SU-DHL-6 (cell line): ENCODE measurements at regions not wholly inside any gene's neighbourhood (a gene's known extent, or its start where the extent isn't known, plus 50 kb on each side); places are given as distances from the start of the nearest gene placed in this dataset.

Source experiments
- H2AFZ ChIP-seq: fragments of 200-600 bp; sonication (generic); 2 replicates; pipeline ENCODE4 v1.6.1; 2014; ENCODE audit warnings: low read depth, mild to moderate bottlenecking, moderate library complexity, mixed read lengths, antibody characterized with exemption, low read length; ENCODE audit not compliant: severe bottlenecking
- H3F3A ChIP-seq: fragments of 200-600 bp; shearing (Covaris generic); 2 replicates; pipeline ENCODE4 v1.6.0; 2016; ENCODE audit warnings: antibody characterized with exemption, mild to moderate bottlenecking; ENCODE audit not compliant: insufficient read depth
- H3K27ac ChIP-seq: fragments of 200-600 bp; sonication (generic); 2 replicates; pipeline ENCODE4 v1.5.1; 2016; ENCODE audit warnings: low read depth, mild to moderate bottlenecking, low read length, moderate library complexity, mixed read lengths
- H3K27me3 ChIP-seq: fragments of 200-600 bp; sonication (generic), shearing (Covaris generic); 2 replicates; pipeline ENCODE4 v1.6.0; 2014; ENCODE audit warnings: mild to moderate bottlenecking, low read length
- H3K36me3 ChIP-seq: fragments of 200-600 bp; sonication (generic); 2 replicates; pipeline ENCODE4 v1.6.1; 2014; ENCODE audit warnings: mild to moderate bottlenecking, low read length, mixed read lengths
- H3K4me2 ChIP-seq: fragments of 300-600, 200-600 bp; shearing (Covaris generic), sonication (generic); 2 replicates; pipeline ENCODE4 v1.6.0; 2014; ENCODE audit warnings: low read length, low read depth, mild to moderate bottlenecking; ENCODE audit not compliant: poor library complexity, severe bottlenecking
- H3K4me3 ChIP-seq: fragments of 200-600 bp; sonication (generic); 2 replicates; pipeline ENCODE4 v1.5.1; 2014; ENCODE audit warnings: antibody characterized with exemption, low read length, mild to moderate bottlenecking, mixed read lengths; ENCODE audit not compliant: insufficient read depth, poor library complexity, severe bottlenecking
- H3K79me2 ChIP-seq: fragments of 200-600 bp; sonication (generic); 2 replicates; pipeline ENCODE4 v1.6.1; 2014; ENCODE audit warnings: mild to moderate bottlenecking, low read length, moderate library complexity; ENCODE audit not compliant: insufficient read depth
- H3K9ac ChIP-seq: fragments of 200-600 bp; sonication (generic); 2 replicates; pipeline ENCODE4 v1.7.0; 2014; ENCODE audit warnings: mild to moderate bottlenecking, low read length
- H3K9me2 ChIP-seq: fragments of 200-600 bp; sonication (generic); replicated peaks from 2 replicates; pipeline ENCODE4 v1.6.1; 2014; ENCODE audit warnings: low read length; ENCODE audit not compliant: insufficient read depth
- H3K9me3 ChIP-seq: fragments of 200-600 bp; sonication (generic); 2 replicates; pipeline ENCODE4 v1.6.1; 2014; ENCODE audit warnings: low read length, mixed read lengths; ENCODE audit not compliant: insufficient read depth
- H4K20me1 ChIP-seq: fragments of 200-600 bp; sonication (generic); 2 replicates; pipeline ENCODE4 v1.6.1; 2014; ENCODE audit warnings: low read depth, mild to moderate bottlenecking, antibody characterized with exemption, low read length, moderate library complexity, mixed read lengths
- CTCF ChIP-seq: fragments of 200-600 bp; sonication (generic); IDR thresholded peaks from one replicate; pipeline ENCODE4 v1.5.1; 2017; ENCODE audit warnings: antibody characterized with exemption, mild to moderate bottlenecking, low read length, moderate library complexity; ENCODE audit not compliant: insufficient read depth, poor library complexity, severe bottlenecking
- EZH2phosphoT487 ChIP-seq: fragments of 200-600 bp; sonication (generic), shearing (Covaris generic); conservative IDR thresholded peaks from 2 replicates; pipeline ENCODE4 v1.6.1; 2018; ENCODE audit warnings: mild to moderate bottlenecking, antibody characterized with exemption, low read length, moderate library complexity, mixed read lengths

GRCh38 chr14:30303350-30303749 lies 255.6 kb upstream of the G2E3 start:
- H4K20me1 ChIP-seq = no peaks in the 10 kb centered on the region
- no peak for TF ChIP-seq CTCF
- TF ChIP-seq EZH2phosphoT487 = no peak
- no peak overlapping the region for H3K9ac ChIP-seq
- no peaks in the 10 kb centered on the region for H3F3A ChIP-seq
- H3K4me2 ChIP-seq = no peak overlapping the region
- H2AFZ ChIP-seq = no peak overlapping the region
- no peak overlapping the region for H3K4me3 ChIP-seq
- no peaks in the 10 kb centered on the region for H3K27me3 ChIP-seq
- no peak overlapping the region for H3K27ac ChIP-seq
- H3K79me2 ChIP-seq = no peaks in the 10 kb centered on the region
- H3K36me3 ChIP-seq = no peaks in the 10 kb centered on the region
- no peaks in the 10 kb centered on the region for H3K9me3 ChIP-seq
- no peaks in the 10 kb centered on the region for H3K9me2 ChIP-seq

- TF ChIP-seq CTCF (no peak), EZH2phosphoT487 (no peak)
- H3K79me2 ChIP-seq = no peaks in the 10 kb centered on the region
- no peaks in the 10 kb centered on the region for H3K27me3 ChIP-seq
- H3K4me3 ChIP-seq = no peak overlapping the region
- H4K20me1 ChIP-seq = no peaks in the 10 kb centered on the region
- no peaks in the 10 kb centered on the region for H3K9me2 ChIP-seq
- H3K4me2 ChIP-seq = no peak overlapping the region
- H3F3A ChIP-seq = no peaks in the 10 kb centered on the region
- no peak overlapping the region for H3K27ac ChIP-seq
- no peaks in the 10 kb centered on the region for H3K9me3 ChIP-seq
- H3K36me3 ChIP-seq = no peaks in the 10 kb centered on the region
- no peak overlapping the region for H3K9ac ChIP-seq
- H2AFZ ChIP-seq = no peak overlapping the region
Measured at GRCh38 chr14:30305346-30305745, 253.6 kb upstream of the G2E3 start.

- Histone ChIP-seq H3K79me2 (no peaks in the 10 kb centered on the region), H3F3A (no peaks in the 10 kb centered on the region), H4K20me1 (no peaks in the 10 kb centered on the region)
Measured at GRCh38 chr14:30309405-30309804, 249.6 kb upstream of the G2E3 start.

More at GRCh38 chr14:30309405-30309804, 249.6 kb upstream of the G2E3 start:
- Histone ChIP-seq H3K9me3 (no peaks in the 10 kb centered on the region; the same call in 1 of the 2 replicates), H2AFZ (no peak overlapping the region), H3K4me2 (no peak overlapping the region), H3K27me3 (no peaks in the 10 kb centered on the region), H3K9ac (no peak overlapping the region), H3K36me3 (no peaks in the 10 kb centered on the region), H3K27ac (no peak overlapping the region), H3K4me3 (no peak overlapping the region), H3K9me2 (no peaks in the 10 kb centered on the region)
- TF ChIP-seq EZH2phosphoT487 = no peak
- TF ChIP-seq CTCF = no peak
